ENCODE measurements at regions not wholly inside any gene's neighbourhood (a gene's known extent, or its start where the extent isn't known, plus 50 kb on each side); places are given as distances from the start of the nearest gene placed in this dataset.
"Not testable (repeated sequence)": the region's sequence is repeated elsewhere in the genome, so short reads cannot be mapped to it uniquely, and the experiment has no call there.

- no peaks in the 10 kb centered on the region for H3K36me3 Mint-ChIP-seq (ENCODE audit: low read depth)
- H3K27ac Mint-ChIP-seq: no peak overlapping the region
- intact Hi-C loops (cut with micrococcal nuclease): loop anchor here (10.0 kb wide), 2 partner anchors 143 to 323 kb away; no protein-coding TSS in a partner anchor
- peaks cover 3% of the 10 kb centered on the region for H3K9me3 Mint-ChIP-seq
- no peaks in the 10 kb centered on the region for H3K27me3 Mint-ChIP-seq (ENCODE audit: low read depth)
- CTCF ChIA-PET: no interaction called here
- no peak overlapping the region for H3K4me3 Mint-ChIP-seq
- peaks cover 8% of the 10 kb centered on the region for H3K4me1 Mint-ChIP-seq (ENCODE audit: low read depth)
- no peak for DNase-seq
Measured at GRCh38 chr12:19897900-19898408, 458.7 kb downstream of the AEBP2 start.

- Mint-ChIP-seq H3K36me3 (ENCODE audit: low read depth) (no peaks in the 10 kb centered on the region), H3K9me3 (peaks cover 1% of the 10 kb centered on the region), H3K27me3 (ENCODE audit: low read depth) (no peaks in the 10 kb centered on the region), H3K27ac (no peak overlapping the region), H3K4me3 (no peak overlapping the region), H3K4me1 (ENCODE audit: low read depth) (no peaks in the 10 kb centered on the region)
- CTCF ChIA-PET: no interaction called here
- intact Hi-C loops (cut with micrococcal nuclease): no loop called here
- no peak for DNase-seq
Measured at GRCh38 chr12:19901841-19902240, 462.5 kb downstream of the AEBP2 start.

- no peak overlapping the region for H3K4me3 Mint-ChIP-seq
- peaks cover 1% of the 10 kb centered on the region for H3K9me3 Mint-ChIP-seq
- CTCF ChIA-PET: no interaction called here
- intact Hi-C loops (cut with micrococcal nuclease): no loop called here
- no peaks in the 10 kb centered on the region for H3K4me1 Mint-ChIP-seq (ENCODE audit: low read depth)
- no peak overlapping the region for H3K27ac Mint-ChIP-seq
- H3K27me3 Mint-ChIP-seq (ENCODE audit: low read depth): peaks cover 3% of the 10 kb centered on the region
- H3K36me3 Mint-ChIP-seq (ENCODE audit: low read depth): no peaks in the 10 kb centered on the region
- DNase-seq: no peak
Measured at GRCh38 chr12:19904819-19905218, 463.5 kb upstream of the PDE3A start.

- Mint-ChIP-seq H3K36me3 (ENCODE audit: low read depth) (no peaks in the 10 kb centered on the region), H3K4me1 (ENCODE audit: low read depth) (no peaks in the 10 kb centered on the region), H3K9me3 (peaks cover 2% of the 10 kb centered on the region), H3K27me3 (ENCODE audit: low read depth) (peaks cover 3% of the 10 kb centered on the region), H3K4me3 (no peak overlapping the region), H3K27ac (no peak overlapping the region)
- CTCF ChIA-PET: no interaction called here
- intact Hi-C loops (cut with micrococcal nuclease): no loop called here
- no peak for DNase-seq
Measured at GRCh38 chr12:19908830-19909229, 459.5 kb upstream of the PDE3A start.

GRCh38 chr12:19909418-19909817, 458.9 kb upstream of the PDE3A start:
- Mint-ChIP-seq H3K9me3 (peaks cover 2% of the 10 kb centered on the region), H3K4me1 (ENCODE audit: low read depth) (no peaks in the 10 kb centered on the region), H3K27ac (no peak overlapping the region), H3K4me3 (no peak overlapping the region), H3K27me3 (ENCODE audit: low read depth) (peaks cover 3% of the 10 kb centered on the region), H3K36me3 (ENCODE audit: low read depth) (no peaks in the 10 kb centered on the region)
- CTCF ChIA-PET: no interaction called here
- intact Hi-C loops (cut with micrococcal nuclease): no loop called here
- DNase-seq: no peak

- DNase-seq: no peak
- CTCF ChIA-PET: no interaction called here
- Mint-ChIP-seq H3K36me3 (ENCODE audit: low read depth) (no peaks in the 10 kb centered on the region), H3K4me1 (ENCODE audit: low read depth) (no peaks in the 10 kb centered on the region), H3K27ac (no peak overlapping the region), H3K4me3 (no peak overlapping the region), H3K9me3 (peaks cover 2% of the 10 kb centered on the region), H3K27me3 (ENCODE audit: low read depth) (peaks cover 6% of the 10 kb centered on the region)
- intact Hi-C loops (cut with micrococcal nuclease): no loop called here
Measured at GRCh38 chr12:19910681-19911080, 457.7 kb upstream of the PDE3A start.

- H3K4me1 Mint-ChIP-seq (ENCODE audit: low read depth): no peaks in the 10 kb centered on the region
- H3K36me3 Mint-ChIP-seq (ENCODE audit: low read depth): no peaks in the 10 kb centered on the region
- no peak overlapping the region for H3K27ac Mint-ChIP-seq
- CTCF ChIA-PET: no interaction called here
- intact Hi-C loops (cut with micrococcal nuclease): no loop called here
- no peak for DNase-seq
- peaks cover 7% of the 10 kb centered on the region for H3K27me3 Mint-ChIP-seq (ENCODE audit: low read depth)
- peaks cover 2% of the 10 kb centered on the region for H3K9me3 Mint-ChIP-seq
- H3K4me3 Mint-ChIP-seq: no peak overlapping the region
Measured at GRCh38 chr12:19912991-19913390, 455.3 kb upstream of the PDE3A start.

GRCh38 chr12:19915392-19916195, 452.7 kb upstream of the PDE3A start:
- Mint-ChIP-seq H3K9me3 (peaks cover 2% of the 10 kb centered on the region), H3K27ac (no peak overlapping the region), H3K27me3 (ENCODE audit: low read depth) (peaks cover 6% of the 10 kb centered on the region), H3K4me1 (ENCODE audit: low read depth) (no peaks in the 10 kb centered on the region), H3K36me3 (ENCODE audit: low read depth) (no peaks in the 10 kb centered on the region), H3K4me3 (no peak overlapping the region)
- DNase-seq: no peak
- CTCF ChIA-PET: interaction anchor here (0.7 kb wide), 1 partner anchor 22 kb away, joined by 3 read pairs; no protein-coding TSS in a partner anchor
- intact Hi-C loops (cut with micrococcal nuclease): no loop called here

GRCh38 chr12:19916196-19916753, 452.1 kb upstream of the PDE3A start:
- H3K27ac Mint-ChIP-seq: no peak overlapping the region
- CTCF ChIA-PET: no interaction called here
- H3K9me3 Mint-ChIP-seq: peaks cover 2% of the 10 kb centered on the region
- no peaks in the 10 kb centered on the region for H3K36me3 Mint-ChIP-seq (ENCODE audit: low read depth)
- DNase-seq: no peak
- intact Hi-C loops (cut with micrococcal nuclease): no loop called here
- no peak overlapping the region for H3K4me3 Mint-ChIP-seq
- no peaks in the 10 kb centered on the region for H3K4me1 Mint-ChIP-seq (ENCODE audit: low read depth)
- peaks cover 6% of the 10 kb centered on the region for H3K27me3 Mint-ChIP-seq (ENCODE audit: low read depth)

- Mint-ChIP-seq H3K4me3 (no peak overlapping the region), H3K4me1 (ENCODE audit: low read depth) (no peaks in the 10 kb centered on the region), H3K36me3 (ENCODE audit: low read depth) (no peaks in the 10 kb centered on the region), H3K9me3 (no peaks in the 10 kb centered on the region), H3K27ac (no peak overlapping the region), H3K27me3 (ENCODE audit: low read depth) (peaks cover 6% of the 10 kb centered on the region)
- intact Hi-C loops (cut with micrococcal nuclease): no loop called here
- CTCF ChIA-PET: no interaction called here
- no peak for DNase-seq
Measured at GRCh38 chr12:19916974-19917373, 451.4 kb upstream of the PDE3A start.

- H3K9me3 Mint-ChIP-seq; H3K4me3 Mint-ChIP-seq; intact Hi-C loops (cut with micrococcal nuclease); H3K27ac Mint-ChIP-seq; H3K36me3 Mint-ChIP-seq (ENCODE audit: low read depth); DNase-seq; H3K4me1 Mint-ChIP-seq (ENCODE audit: low read depth); CTCF ChIA-PET; H3K27me3 Mint-ChIP-seq (ENCODE audit: low read depth): not testable (repeated sequence)
Measured at GRCh38 chr12:19921716-19922115, 446.6 kb upstream of the PDE3A start.

- Mint-ChIP-seq H3K4me1 (ENCODE audit: low read depth) (no peaks in the 10 kb centered on the region), H3K27me3 (ENCODE audit: low read depth) (no peaks in the 10 kb centered on the region), H3K36me3 (ENCODE audit: low read depth) (no peaks in the 10 kb centered on the region), H3K27ac (no peak overlapping the region), H3K9me3 (no peaks in the 10 kb centered on the region), H3K4me3 (no peak overlapping the region)
- CTCF ChIA-PET: interaction anchor here (0.6 kb wide), 1 partner anchor 198 kb away, joined by 4 read pairs; no protein-coding TSS in a partner anchor
- intact Hi-C loops (cut with micrococcal nuclease): no loop called here
- DNase-seq: no peak
Measured at GRCh38 chr12:19922717-19923116, 445.6 kb upstream of the PDE3A start.

GRCh38 chr12:19924360-19924759, 444.0 kb upstream of the PDE3A start:
- intact Hi-C loops (cut with micrococcal nuclease): no loop called here
- CTCF ChIA-PET: no interaction called here
- no peaks in the 10 kb centered on the region for H3K4me1 Mint-ChIP-seq (ENCODE audit: low read depth)
- no peak overlapping the region for H3K4me3 Mint-ChIP-seq
- H3K9me3 Mint-ChIP-seq: peaks cover 3% of the 10 kb centered on the region
- H3K36me3 Mint-ChIP-seq (ENCODE audit: low read depth): no peaks in the 10 kb centered on the region
- H3K27me3 Mint-ChIP-seq (ENCODE audit: low read depth): no peaks in the 10 kb centered on the region
- DNase-seq: no peak
- H3K27ac Mint-ChIP-seq: no peak overlapping the region
